Gastrocnemius medialis (tissue), 4 donors: ENCODE measurements at regions not wholly inside any gene's neighbourhood (a gene's known extent, or its start where the extent isn't known, plus 50 kb on each side); places are given as distances from the start of the nearest gene placed in this dataset.

Source experiments
- POLR2A ChIP-seq, 2 donors: fragments of 450-650 bp; IDR thresholded peaks; one replicate each; pipeline ENCODE4 v1.6.1; 2017; ENCODE audit warnings: antibody characterized with exemption in 2 of 2, mild to moderate bottlenecking in 2 of 2, moderate library complexity in 2 of 2
- TF ChIP-seq, protein P1 (sequence below), 5 experiments: fragments of 450-650 bp in 3 of 5; fragments of 200-600 bp in 2 of 5; sonication (generic) in 2 of 5; IDR thresholded peaks in 4 of 5; conservative IDR thresholded peaks in 1 of 5; 1 replicate in 4 of 5; 2 replicates in 1 of 5; pipeline ENCODE4 v1.5.1; 2016 to 2019; ENCODE audit warnings: antibody characterized with exemption in 5 of 5, mild to moderate bottlenecking in 3 of 5, moderate library complexity in 3 of 5

GRCh38 chr17:5817475-5818395 is 233.4 kb upstream of the NLRP1 start:
- TF ChIP-seq, protein P1, sequence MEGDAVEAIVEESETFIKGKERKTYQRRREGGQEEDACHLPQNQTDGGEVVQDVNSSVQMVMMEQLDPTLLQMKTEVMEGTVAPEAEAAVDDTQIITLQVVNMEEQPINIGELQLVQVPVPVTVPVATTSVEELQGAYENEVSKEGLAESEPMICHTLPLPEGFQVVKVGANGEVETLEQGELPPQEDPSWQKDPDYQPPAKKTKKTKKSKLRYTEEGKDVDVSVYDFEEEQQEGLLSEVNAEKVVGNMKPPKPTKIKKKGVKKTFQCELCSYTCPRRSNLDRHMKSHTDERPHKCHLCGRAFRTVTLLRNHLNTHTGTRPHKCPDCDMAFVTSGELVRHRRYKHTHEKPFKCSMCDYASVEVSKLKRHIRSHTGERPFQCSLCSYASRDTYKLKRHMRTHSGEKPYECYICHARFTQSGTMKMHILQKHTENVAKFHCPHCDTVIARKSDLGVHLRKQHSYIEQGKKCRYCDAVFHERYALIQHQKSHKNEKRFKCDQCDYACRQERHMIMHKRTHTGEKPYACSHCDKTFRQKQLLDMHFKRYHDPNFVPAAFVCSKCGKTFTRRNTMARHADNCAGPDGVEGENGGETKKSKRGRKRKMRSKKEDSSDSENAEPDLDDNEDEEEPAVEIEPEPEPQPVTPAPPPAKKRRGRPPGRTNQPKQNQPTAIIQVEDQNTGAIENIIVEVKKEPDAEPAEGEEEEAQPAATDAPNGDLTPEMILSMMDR (IDR thresholded peaks at IDR 0.05 in 4 of 5, conservative IDR thresholded peaks at IDR 0.05 in 1 of 5), result no peak
- no peak for TF ChIP-seq POLR2A (IDR thresholded peaks at IDR 0.05)
